Sigmoid colon (tissue), 4 donors: ENCODE measurements at regions not wholly inside any gene's neighbourhood (a gene's known extent, or its start where the extent isn't known, plus 50 kb on each side); places are given as distances from the start of the nearest gene placed in this dataset.

Experiments used
- EP300 ChIP-seq, 4 donors: sonication (generic); formaldehyde crosslinking; IDR thresholded peaks; one replicate each; pipeline ENCODE4 v1.6.1; 2017; ENCODE audit warnings: antibody characterized with exemption in 4 of 4
- POLR2A ChIP-seq, 2 donors: fragments of 450-650 bp; IDR thresholded peaks; one replicate each; pipeline ENCODE4 v1.6.1; 2016; ENCODE audit warnings: antibody characterized with exemption in 2 of 2, mild to moderate bottlenecking in 2 of 2, moderate library complexity in 2 of 2
- POLR2AphosphoS5 ChIP-seq, 4 donors: sonication (generic); formaldehyde crosslinking; IDR thresholded peaks; one replicate each; pipeline ENCODE4 v1.6.1; 2017; ENCODE audit warnings: antibody characterized with exemption in 4 of 4
- TF ChIP-seq, protein P1 (sequence below), 4 experiments: fragments of 450-650 bp in 3 of 4; fragments of 200-600 bp in 1 of 4; IDR thresholded peaks; one replicate each; pipeline ENCODE4 v1.5.1; 2016 to 2019; ENCODE audit warnings: antibody characterized with exemption in 4 of 4, mild to moderate bottlenecking in 3 of 4, moderate library complexity in 2 of 4

DNA sequence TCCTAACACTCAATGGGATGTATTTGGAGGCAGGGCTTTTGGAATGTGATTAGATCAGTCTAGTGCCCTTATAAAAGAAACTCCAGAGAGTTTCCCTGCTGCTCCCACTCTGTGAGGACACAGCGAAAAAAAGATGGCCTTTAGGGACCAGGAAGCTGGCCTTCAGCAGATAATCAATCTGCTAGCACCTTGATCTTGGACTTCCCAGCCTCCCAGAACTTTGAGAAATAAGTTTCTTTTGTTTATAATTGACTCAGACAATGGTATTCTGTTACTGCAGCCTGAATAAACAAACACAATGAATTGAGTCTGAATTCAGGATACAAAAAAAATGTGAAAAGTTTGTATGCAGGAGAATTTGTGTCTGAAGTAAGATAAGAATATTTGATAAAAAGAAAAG, 842.1 kb downstream of the FSTL5 start:
- TF ChIP-seq, protein P1, sequence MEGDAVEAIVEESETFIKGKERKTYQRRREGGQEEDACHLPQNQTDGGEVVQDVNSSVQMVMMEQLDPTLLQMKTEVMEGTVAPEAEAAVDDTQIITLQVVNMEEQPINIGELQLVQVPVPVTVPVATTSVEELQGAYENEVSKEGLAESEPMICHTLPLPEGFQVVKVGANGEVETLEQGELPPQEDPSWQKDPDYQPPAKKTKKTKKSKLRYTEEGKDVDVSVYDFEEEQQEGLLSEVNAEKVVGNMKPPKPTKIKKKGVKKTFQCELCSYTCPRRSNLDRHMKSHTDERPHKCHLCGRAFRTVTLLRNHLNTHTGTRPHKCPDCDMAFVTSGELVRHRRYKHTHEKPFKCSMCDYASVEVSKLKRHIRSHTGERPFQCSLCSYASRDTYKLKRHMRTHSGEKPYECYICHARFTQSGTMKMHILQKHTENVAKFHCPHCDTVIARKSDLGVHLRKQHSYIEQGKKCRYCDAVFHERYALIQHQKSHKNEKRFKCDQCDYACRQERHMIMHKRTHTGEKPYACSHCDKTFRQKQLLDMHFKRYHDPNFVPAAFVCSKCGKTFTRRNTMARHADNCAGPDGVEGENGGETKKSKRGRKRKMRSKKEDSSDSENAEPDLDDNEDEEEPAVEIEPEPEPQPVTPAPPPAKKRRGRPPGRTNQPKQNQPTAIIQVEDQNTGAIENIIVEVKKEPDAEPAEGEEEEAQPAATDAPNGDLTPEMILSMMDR (IDR thresholded peaks at IDR 0.05) = no peak
- no peak for TF ChIP-seq POLR2AphosphoS5 (IDR thresholded peaks at IDR 0.05)
- no peak for TF ChIP-seq POLR2A (IDR thresholded peaks at IDR 0.05)
- no peak for TF ChIP-seq EP300 (IDR thresholded peaks at IDR 0.05)
